ENCODE measurements at regions not wholly inside any gene's neighbourhood (a gene's known extent, or its start where the extent isn't known, plus 50 kb on each side); places are given as distances from the start of the nearest gene placed in this dataset.

- no peak for DNase-seq
These were observed 94.3 kb downstream of the IRX2 start for GRCh38 chr5:2657151-2657550.

GRCh38 chr5:2656206-2656605, 95.3 kb downstream of the IRX2 start:
- DNase-seq, result peak; percentile 98

DNA sequence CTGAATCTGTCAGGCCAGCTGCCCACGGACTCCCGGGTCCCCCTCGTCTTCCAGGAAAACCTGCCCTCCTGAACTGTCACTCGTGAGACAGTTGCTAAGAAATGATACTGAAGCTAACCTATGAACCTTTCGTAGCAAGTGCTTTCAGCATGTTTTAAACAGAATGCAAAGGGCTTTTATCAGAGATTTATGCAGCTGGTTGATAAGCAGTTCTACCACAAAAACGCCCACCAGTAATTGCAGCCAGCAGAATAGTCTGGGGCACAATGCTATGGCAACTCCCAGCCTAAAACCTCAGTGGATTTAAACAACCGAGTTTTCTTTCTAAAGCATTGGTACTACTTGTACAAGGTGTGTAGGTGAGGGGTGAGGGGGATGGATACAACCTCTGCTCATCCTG, 97.5 kb downstream of the IRX2 start:
- DNase-seq, result no peak

- no peak for DNase-seq
These were observed 100.4 kb downstream of the IRX2 start for GRCh38 chr5:2651116-2651515.

DNA sequence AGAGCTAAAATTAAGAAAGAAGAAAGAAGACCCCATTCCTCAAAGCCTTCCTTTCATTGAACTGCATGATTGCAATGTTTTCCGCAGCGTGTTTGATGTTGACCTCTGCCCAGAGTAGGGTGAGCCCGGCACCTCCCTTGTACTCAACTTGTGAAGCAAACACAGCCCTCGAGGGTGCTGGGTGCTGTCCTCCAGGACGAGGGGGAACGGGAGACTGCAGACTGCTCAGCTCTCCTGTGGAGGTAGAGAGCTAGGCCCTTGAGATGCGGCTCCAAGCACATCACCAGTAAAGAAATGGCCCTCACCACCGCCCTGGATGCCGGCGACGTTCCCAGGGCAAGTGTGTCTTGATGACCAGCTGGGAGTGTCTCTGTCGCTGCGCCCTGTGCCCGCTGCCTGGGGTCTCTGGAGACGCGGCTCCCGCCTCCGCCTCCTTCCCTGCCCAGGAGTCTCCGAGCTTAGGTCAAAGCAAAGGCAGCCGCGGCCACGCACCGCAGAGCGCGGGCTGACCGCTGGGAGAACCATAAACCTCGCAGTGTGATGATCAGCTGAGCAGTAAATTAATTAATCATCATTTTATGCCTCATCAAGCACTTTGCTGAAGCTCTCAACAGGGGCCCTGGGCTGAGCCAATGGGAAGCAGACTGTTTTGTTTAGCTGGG, 108.7 kb downstream of the IRX2 start:
- DNase-seq, result no peak

GRCh38 chr5:2640717-2641116, 110.8 kb downstream of the IRX2 start:
- DNase-seq, result no peak

GRCh38 chr5:2639425-2639824, 112.1 kb downstream of the IRX2 start:
- peak; percentile 26 for DNase-seq

DNA sequence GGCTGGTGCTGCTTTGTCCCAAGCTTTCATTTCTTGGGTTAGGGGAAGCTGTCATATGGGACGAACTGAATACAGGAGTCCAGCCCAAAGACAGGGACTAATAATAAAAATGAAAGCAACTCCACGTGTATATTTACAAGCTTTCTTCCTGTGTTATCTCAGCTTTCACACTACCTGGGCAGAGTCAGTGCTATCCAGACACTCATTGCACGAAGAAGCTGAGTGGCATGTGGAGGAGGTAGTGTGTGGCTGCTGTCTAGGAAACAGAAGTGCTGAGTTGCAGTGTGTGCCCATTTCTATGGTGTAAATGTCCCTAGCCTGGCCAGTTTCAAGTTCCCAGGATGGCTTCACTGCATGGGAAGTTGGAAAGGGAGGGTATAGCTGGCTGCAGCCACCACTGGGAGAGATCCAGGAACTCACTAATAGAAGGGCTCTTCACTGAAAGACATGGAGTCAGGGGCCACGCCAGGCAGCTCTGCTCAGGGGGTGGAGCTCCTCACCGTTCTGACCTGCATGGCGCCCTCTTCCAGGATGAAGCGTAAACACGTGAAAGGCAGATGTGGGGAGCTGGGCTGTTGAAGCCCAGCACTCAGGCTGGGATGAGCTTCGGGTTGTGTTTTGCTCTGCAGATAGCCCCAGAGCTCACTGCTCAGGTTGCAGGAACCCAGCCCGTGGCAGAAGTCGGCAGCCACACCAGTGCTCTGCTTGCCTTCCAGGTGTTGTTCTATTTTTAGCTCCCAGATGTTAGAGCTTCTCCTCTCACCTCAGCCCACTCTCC, 116.9 kb downstream of the IRX2 start:
- DNase-seq, result no peak

DNA sequence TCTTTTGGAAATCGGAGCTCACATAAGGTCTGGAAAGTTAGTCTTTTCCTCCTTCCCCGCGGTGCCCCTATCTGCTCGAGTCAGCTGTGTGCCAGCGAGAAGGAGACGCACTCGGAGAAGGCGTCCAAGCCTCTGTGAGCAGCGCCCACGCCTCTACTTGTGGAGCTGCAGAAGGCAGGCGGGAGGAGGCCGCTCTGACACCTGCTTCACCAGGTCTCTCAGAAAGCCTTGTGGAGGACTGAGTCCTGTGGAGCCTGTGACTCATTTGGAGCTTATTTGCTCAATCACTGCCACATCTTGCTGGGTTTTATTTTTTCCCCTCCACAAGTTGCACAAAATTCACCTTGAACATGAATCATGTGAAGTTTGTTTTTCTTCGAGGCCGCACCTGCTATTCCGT, 117.5 kb downstream of the IRX2 start:
- no peak for DNase-seq

DNA sequence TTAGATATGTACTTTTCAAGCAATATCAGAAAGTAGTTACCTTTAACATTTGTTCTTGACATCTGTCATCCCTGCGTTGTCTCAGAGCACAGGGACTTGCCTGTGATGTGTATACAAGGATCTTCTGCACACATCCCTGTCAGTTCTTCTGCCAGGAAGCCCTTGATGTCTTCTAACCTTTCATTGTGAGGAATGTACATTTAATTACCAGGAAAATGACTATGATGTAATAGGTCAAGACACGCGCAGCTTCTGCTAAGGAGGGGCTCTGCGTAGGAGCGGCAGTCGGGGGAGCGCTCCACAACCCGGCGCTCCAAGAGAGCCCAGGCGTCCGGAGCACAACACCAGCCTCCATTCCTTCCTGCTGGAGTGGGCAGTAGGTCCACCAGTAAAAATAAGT, 119.7 kb downstream of the IRX2 start:
- no peak for DNase-seq

DNA sequence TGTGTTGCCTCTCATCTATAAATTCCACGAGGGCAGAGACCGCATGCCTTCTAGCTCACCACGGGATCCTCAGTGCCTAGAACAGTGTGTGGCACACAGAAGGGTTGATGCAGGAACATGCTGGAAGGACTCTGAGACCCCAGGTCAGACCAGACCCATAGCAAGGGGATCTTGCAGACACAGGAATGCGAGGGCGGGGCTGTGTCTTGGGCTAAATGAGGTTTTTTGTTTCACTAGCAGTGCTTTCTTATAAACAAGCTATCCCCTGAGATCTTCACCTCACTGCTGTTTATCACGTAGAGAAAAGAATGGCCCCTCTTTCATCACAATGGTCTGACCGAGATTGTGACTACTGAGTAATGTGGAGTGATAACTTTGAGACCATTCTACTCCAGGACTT, 122.4 kb downstream of the IRX2 start:
- DNase-seq, result no peak

- no peak for DNase-seq
These were observed 123.6 kb downstream of the IRX2 start for GRCh38 chr5:2627867-2628266.

DNA sequence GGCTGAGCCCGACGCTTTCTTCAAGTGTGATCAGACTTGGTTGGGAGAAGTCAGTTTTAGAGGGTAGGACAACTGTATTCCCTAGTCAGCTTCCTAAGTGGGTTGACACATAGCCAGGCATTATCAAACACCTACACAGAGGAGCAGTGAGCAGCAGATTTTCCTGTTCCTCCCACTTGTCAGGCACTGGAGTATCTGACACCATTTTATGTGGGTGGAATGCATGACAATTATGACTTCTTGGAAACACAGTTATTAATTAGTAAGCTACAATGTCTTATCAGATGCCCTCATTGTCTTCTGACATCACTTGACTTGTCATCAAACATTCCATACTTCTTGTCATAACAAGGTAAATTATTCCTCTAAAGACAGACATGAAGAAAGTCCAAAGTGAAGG, 124.9 kb downstream of the IRX2 start:
- DNase-seq, result peak; percentile 7

DNA sequence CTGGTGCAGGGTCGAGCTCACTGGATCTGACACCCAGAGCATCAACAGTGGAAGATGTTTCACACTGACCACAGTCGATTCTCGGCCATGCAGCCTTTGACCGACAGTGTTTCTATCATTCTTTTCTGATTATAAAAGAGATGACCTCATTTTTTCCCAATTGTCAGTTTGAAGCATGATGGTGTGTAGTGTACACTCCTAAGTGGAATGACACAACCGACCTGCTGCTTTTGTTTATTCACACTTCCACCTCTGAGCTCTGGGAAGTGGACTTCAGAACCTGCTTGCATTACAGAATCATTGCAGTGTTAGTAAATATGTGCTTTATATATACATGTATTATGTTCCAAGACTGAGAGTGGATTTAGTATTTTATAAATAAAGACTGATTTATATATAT, 128.6 kb downstream of the IRX2 start:
- DNase-seq, result no peak

DNA sequence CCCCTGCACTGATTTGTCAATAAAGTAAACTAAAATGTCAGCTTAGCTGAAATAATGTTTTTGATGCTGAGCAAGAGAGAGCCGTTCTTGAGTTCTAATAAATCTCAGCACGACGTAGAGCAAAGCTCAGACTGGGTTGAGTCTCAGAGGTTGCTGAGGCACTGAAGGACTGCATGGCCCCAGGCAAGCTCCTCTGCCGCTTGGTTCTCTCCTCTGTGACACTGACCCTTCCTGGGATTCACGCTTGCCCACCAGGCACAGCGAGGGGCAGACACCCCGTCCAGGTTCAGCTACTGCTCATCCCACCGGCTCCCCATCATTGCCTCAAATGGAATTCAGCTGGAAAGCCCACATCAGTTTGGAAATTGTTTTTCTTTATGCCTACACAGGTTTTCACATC, 129.8 kb downstream of the IRX2 start:
- no peak for DNase-seq

DNA sequence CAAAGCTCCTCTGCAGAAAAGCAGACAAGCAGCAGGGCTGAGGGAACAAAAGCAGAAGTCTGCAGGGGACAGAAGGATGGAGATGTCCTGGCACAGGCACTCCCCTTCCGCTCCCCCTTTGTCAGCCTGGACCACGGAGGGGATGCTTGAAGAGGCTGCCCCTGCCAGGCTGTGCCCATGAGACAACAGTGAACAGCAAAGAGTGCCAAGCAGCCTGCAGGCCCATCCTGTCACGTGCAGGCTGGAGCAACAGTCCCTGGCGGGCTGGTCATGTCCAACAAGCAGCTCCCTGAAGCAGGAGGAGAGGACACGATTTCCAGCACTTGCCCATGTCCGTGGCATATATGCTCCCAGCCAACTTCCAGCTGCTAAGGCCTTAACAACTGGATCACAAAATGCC, 132.3 kb downstream of the IRX2 start:
- DNase-seq, result no peak

DNA sequence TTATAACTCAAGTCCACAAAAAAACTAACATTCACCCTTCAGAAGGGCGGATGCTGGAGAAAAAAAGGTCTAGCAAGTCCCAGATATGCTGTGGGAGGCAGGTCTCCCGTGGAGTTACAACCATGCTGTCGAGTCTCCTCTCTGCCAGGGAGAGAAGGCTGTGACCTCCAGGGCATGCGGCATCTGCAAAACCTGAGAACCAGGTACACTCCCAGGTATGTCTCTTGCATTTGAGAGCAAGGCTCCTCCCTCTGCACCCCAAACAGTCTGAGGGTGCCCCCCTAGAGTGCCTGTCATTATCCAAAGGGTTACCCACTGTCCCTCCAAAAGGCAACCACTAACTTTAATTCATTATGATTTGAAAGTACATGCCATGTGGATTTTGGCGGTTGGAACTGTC, 134.0 kb downstream of the IRX2 start:
- DNase-seq, result no peak

- no peak for DNase-seq
These were observed 135.6 kb downstream of the IRX2 start for GRCh38 chr5:2615917-2616316.

DNA sequence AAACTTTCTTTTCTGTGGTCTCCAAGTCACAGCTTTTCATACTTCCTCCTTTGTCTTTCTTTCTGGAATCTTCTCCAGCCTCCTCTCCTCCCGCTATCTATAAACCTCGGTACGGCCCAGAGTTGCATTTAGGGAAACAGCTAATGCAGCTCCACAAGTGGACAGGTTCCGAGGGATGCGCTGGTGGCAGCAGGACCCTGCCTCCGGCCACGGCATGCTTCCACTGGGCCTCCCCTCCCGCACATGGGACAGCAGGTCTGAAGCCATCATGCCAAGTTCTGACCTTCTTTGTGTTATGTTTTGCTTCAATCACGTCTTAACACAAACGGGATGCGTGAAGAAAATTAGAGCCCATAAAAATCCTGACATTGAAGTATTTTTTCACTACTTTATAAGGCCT, 136.9 kb downstream of the IRX2 start:
- no peak for DNase-seq

DNA sequence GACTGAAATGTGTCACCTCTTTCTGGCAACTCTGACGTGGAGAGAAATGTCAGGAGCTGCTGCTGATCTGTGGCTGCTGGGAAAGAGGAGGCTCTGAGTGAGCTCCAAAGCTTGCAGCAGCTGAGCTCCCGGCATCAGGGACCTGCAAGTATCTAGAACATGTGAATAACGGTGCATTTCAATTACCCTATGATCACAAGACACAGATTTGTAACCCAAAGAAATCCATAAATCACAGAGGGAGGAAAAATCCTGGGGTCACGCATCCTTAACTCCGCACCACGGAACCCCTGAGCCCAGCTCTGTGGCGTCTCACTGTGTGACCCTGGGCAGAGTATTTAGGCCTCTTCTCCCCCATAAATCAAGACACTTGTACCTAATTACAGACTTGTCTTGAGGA, 139.8 kb downstream of the IRX2 start:
- DNase-seq, result no peak

DNA sequence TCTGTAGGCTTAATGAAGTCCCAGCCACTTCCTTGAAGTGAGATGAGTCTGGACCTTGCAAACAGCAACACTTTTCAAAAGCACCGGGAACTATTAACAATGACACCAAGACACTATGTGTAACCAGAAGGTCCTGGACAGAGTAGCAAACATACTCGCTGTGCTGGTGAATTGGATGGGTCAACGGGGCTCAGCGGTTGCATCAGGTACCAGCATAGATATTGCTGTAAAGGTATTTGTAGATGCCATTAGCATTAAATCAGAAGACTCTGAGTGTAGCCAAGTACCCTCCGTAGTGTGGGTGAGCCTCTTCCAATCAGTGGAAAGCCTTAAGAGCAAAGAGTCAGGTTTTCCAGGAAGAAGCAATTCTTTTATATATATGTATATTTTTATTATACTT, 140.5 kb downstream of the IRX2 start:
- no peak for DNase-seq

DNA sequence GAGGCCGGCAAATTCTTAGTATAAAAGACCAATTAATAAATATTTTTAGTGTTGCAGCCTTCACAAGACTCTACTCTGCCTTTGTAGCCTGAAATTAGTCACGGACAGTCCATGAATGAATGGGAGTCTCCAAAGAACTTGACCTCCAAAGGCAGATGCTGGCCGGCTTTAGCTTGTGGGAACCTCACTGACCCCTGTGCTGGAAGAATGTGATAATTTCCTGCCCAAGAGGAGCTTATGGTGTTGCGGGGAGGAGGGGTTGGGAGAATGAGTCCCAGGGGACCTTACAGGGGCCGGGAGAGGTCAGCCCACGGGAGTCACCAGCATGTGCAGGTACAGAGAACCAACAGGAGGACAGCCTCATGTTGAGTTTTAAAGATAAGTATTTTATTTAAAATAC, 143.1 kb downstream of the IRX2 start:
- no peak for DNase-seq

DNA sequence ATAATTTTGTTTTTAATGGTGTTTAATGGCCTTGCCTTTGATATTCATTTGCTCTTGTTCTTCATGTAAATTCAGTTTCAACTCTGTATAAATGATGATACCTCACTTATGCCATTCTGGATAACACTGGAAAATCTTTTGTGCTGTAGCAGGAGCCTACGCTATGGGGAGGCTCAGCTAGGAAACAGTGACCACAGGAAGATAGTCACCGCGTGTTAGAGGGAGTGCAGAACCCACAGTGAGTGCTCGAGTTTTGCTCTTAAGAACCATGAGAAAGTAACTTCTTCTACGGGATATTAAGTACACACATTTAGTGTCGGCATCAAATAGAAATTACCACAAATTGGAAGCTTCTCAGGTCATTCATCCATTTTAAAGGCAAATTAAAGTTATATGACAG, 143.9 kb downstream of the IRX2 start:
- no peak for DNase-seq

- no peak for DNase-seq
These were observed 148.3 kb downstream of the IRX2 start for GRCh38 chr5:2603272-2603575.
